OCI-LY1 (cell line): ENCODE measurements at regions not wholly inside any gene's neighbourhood (a gene's known extent, or its start where the extent isn't known, plus 50 kb on each side); places are given as distances from the start of the nearest gene placed in this dataset.

Experiments used
- H2AFZ ChIP-seq: fragments of 200-600 bp; sonication (generic), shearing (Covaris generic); 2 replicates; pipeline ENCODE4 v1.6.0; 2014; ENCODE audit warnings: antibody characterized with exemption, mild to moderate bottlenecking, low read length
- H3F3A ChIP-seq: fragments of 200-600 bp; sonication (generic), shearing (Covaris generic); 2 replicates; pipeline ENCODE4 v1.6.0; 2014; ENCODE audit warnings: mild to moderate bottlenecking, antibody characterized with exemption, low read length, moderate library complexity; ENCODE audit not compliant: insufficient read depth
- H3K27ac ChIP-seq: fragments of 200-600 bp; sonication (generic); 2 replicates; pipeline ENCODE4 v1.5.1; 2014; ENCODE audit warnings: low read length, mixed run types, mild to moderate bottlenecking, low read depth; ENCODE audit not compliant: poor library complexity, severe bottlenecking
- H3K27me3 ChIP-seq: fragments of 200-600 bp; sonication (generic); 2 replicates; pipeline ENCODE4 v1.6.0; 2014; ENCODE audit warnings: antibody characterized with exemption, mild to moderate bottlenecking, low read length, moderate library complexity; ENCODE audit not compliant: insufficient read depth
- H3K36me3 ChIP-seq: fragments of 200-600 bp; sonication (generic); 2 replicates; pipeline ENCODE4 v1.6.1; 2014; ENCODE audit warnings: mild to moderate bottlenecking, antibody characterized with exemption, low read length, moderate library complexity, mixed read lengths; ENCODE audit not compliant: insufficient read depth
- H3K4me1 ChIP-seq: fragments of 200-600 bp; sonication (generic); 2 replicates; pipeline ENCODE4 v1.5.1; 2014; ENCODE audit warnings: mild to moderate bottlenecking, low read length, moderate library complexity; ENCODE audit not compliant: insufficient read depth, severe bottlenecking
- H3K4me2 ChIP-seq: fragments of 200-600 bp; sonication (generic), shearing (Covaris generic); 2 replicates; pipeline ENCODE4 v1.6.1; 2014; ENCODE audit warnings: low read length
- H3K4me3 ChIP-seq: fragments of 200-600 bp; sonication (generic); 2 replicates; pipeline ENCODE4 v1.5.1; 2014; ENCODE audit warnings: low read length, low read depth, mild to moderate bottlenecking, mixed read lengths; ENCODE audit not compliant: poor library complexity, severe bottlenecking
- H3K79me2 ChIP-seq: fragments of 200-600 bp; shearing (Covaris generic); 2 replicates; pipeline ENCODE4 v1.6.1; 2016; ENCODE audit warnings: mixed run types, low read length, mixed read lengths; ENCODE audit not compliant: insufficient read depth
- H3K9ac ChIP-seq: fragments of 200-600 bp; sonication (generic), shearing (Covaris generic); 2 replicates; pipeline ENCODE4 v1.6.1; 2014; ENCODE audit warnings: mild to moderate bottlenecking, low read length, mixed read lengths
- H3K9me2 ChIP-seq: fragments of 200-600 bp; sonication (generic), shearing (Covaris generic); 2 replicates; pipeline ENCODE4 v1.6.1; 2014; ENCODE audit warnings: low read depth, mild to moderate bottlenecking, low read length, mixed read lengths
- H3K9me3 ChIP-seq: fragments of 200-600 bp; shearing (Covaris generic); 2 replicates; pipeline ENCODE4 v1.6.1; 2014; ENCODE audit warnings: low read length, mixed read lengths
- H4K20me1 ChIP-seq: fragments of 200-600 bp; sonication (generic), shearing (Covaris generic); 2 replicates; pipeline ENCODE4 v1.6.0; 2016; ENCODE audit warnings: mild to moderate bottlenecking, low read length; ENCODE audit not compliant: insufficient read depth
- EZH2 ChIP-seq: fragments of 200-600 bp; sonication (generic), shearing (Covaris generic); IDR thresholded peaks from 2 replicates; pipeline ENCODE4 v1.8.0; 2017; ENCODE audit warnings: borderline replicate concordance, mixed run types, mild to moderate bottlenecking, antibody characterized with exemption, low read length, moderate library complexity, mixed read lengths
- TF ChIP-seq, protein P1 (sequence below): fragments of 200-600 bp; sonication (generic), shearing (Covaris generic); IDR thresholded peaks from 2 replicates; pipeline ENCODE4 v1.5.1; 2017; ENCODE audit warnings: mild to moderate bottlenecking, antibody characterized with exemption, low read length, moderate library complexity, mixed read lengths

DNA sequence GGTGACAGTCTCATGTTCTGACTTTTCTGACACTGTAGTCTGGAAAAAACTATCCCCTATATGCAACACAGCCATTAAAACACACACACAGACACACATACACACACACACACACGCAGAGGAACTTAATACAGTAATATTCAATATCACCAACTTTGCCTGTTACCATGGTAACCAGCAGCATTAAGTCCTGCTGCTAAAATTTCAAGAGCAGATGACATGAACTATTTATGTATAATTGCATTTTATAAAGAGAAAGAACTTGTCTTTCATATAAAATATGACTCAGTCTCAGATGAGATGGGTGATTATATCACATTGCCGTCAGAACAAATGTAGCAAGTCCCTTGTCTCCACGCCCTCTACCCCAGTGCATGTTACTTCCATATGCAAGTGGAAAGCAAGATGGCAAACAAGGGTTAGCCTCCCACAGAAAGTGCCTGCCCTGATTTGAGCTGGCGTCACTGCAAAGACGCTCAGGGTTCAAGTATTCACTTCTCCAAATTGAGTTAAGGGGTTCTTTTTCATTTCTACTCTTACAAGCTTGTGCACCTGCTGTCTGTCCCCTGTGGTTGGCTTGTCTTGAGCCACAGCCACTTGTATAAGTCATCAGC is 576.8 kb downstream of the UQCRFS1 start:
- 0 out of 2 replicates have a peak, but pooled peaks cover 3% of the 10 kb centered on the region for H3K79me2 ChIP-seq
- no peaks in the 10 kb centered on the region for H3F3A ChIP-seq
- no peak overlapping the region for H2AFZ ChIP-seq
- H3K4me2 ChIP-seq: no peak overlapping the region
- H3K27ac ChIP-seq: no peak overlapping the region
- no peak overlapping the region for H3K9ac ChIP-seq
- TF ChIP-seq EZH2: no peak
- TF ChIP-seq, protein P1, sequence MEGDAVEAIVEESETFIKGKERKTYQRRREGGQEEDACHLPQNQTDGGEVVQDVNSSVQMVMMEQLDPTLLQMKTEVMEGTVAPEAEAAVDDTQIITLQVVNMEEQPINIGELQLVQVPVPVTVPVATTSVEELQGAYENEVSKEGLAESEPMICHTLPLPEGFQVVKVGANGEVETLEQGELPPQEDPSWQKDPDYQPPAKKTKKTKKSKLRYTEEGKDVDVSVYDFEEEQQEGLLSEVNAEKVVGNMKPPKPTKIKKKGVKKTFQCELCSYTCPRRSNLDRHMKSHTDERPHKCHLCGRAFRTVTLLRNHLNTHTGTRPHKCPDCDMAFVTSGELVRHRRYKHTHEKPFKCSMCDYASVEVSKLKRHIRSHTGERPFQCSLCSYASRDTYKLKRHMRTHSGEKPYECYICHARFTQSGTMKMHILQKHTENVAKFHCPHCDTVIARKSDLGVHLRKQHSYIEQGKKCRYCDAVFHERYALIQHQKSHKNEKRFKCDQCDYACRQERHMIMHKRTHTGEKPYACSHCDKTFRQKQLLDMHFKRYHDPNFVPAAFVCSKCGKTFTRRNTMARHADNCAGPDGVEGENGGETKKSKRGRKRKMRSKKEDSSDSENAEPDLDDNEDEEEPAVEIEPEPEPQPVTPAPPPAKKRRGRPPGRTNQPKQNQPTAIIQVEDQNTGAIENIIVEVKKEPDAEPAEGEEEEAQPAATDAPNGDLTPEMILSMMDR: no peak
- no peaks in the 10 kb centered on the region; the same call in 1 of the 2 replicates for H3K27me3 ChIP-seq
- no peaks in the 10 kb centered on the region for H3K9me2 ChIP-seq
- H3K4me3 ChIP-seq: no peak overlapping the region
- no peaks in the 10 kb centered on the region for H3K36me3 ChIP-seq
- no peaks in the 10 kb centered on the region for H3K9me3 ChIP-seq
- H4K20me1 ChIP-seq: no peaks in the 10 kb centered on the region
- H3K4me1 ChIP-seq: peaks cover 26% of the 10 kb centered on the region

DNA sequence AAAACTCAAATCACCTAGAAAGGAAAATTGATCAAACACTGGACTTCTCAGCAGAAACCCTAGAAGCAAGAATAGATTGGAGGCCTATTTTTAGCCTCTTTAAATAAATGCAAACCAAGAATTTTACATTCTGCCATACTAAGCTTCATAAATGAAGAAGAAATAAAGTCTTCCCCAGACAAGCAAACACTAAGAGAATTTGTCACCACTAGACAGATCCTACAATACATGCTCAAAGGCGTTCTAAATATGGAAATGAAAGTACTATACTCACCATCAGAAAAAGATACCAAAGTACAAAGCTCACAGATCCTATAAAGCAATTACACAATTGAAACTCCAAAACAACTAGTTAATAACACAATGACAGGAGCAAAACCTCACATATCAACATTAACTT is 578.1 kb downstream of the UQCRFS1 start:
- no peaks in the 10 kb centered on the region for H3K9me3 ChIP-seq
- no peak overlapping the region for H3K4me2 ChIP-seq
- no peaks in the 10 kb centered on the region; the same call in 1 of the 2 replicates for H3K27me3 ChIP-seq
- H3K36me3 ChIP-seq: no peaks in the 10 kb centered on the region
- no peaks in the 10 kb centered on the region for H4K20me1 ChIP-seq
- H3K4me1 ChIP-seq: peaks cover 35% of the 10 kb centered on the region
- H2AFZ ChIP-seq: no peak overlapping the region
- no peak overlapping the region for H3K9ac ChIP-seq
- no peak overlapping the region for H3K4me3 ChIP-seq
- H3F3A ChIP-seq: no peaks in the 10 kb centered on the region
- no peak for TF ChIP-seq EZH2
- TF ChIP-seq, protein P1: no peak
- H3K27ac ChIP-seq: no peak overlapping the region
- H3K79me2 ChIP-seq: peaks cover 9% of the 10 kb centered on the region; the same call in 1 of the 2 replicates
- H3K9me2 ChIP-seq: no peaks in the 10 kb centered on the region

DNA sequence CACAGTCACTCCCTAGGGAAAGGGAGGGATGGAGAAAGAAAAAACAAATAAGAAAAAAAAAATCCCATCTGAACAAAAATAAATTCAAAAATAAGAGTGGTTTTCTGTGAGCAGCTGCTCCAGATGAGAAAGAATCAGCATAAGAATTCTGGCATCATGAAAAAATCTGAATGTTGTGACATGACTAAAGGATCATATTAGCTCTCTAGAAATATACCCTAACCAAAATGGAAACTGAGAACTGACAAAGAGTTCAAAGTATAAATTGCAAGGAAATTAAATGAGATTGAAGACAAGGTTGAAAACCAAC is 579.0 kb downstream of the UQCRFS1 start:
- H3K27ac ChIP-seq: no peak overlapping the region
- no peak overlapping the region for H2AFZ ChIP-seq
- no peak overlapping the region for H3K9ac ChIP-seq
- H3K9me3 ChIP-seq: 0 out of 2 replicates have a peak, but pooled peaks cover 2% of the 10 kb centered on the region
- no peaks in the 10 kb centered on the region for H3F3A ChIP-seq
- H3K4me3 ChIP-seq: no peak overlapping the region
- H3K27me3 ChIP-seq: no peaks in the 10 kb centered on the region; the same call in 1 of the 2 replicates
- no peaks in the 10 kb centered on the region for H3K9me2 ChIP-seq
- TF ChIP-seq, protein P1: no peak
- TF ChIP-seq EZH2: no peak
- peaks cover 35% of the 10 kb centered on the region for H3K4me1 ChIP-seq
- H4K20me1 ChIP-seq: no peaks in the 10 kb centered on the region
- H3K36me3 ChIP-seq: no peaks in the 10 kb centered on the region
- H3K79me2 ChIP-seq: peaks cover 17% of the 10 kb centered on the region
- H3K4me2 ChIP-seq: no peak overlapping the region
